ENCODE measurements at regions not wholly inside any gene's neighbourhood (a gene's known extent, or its start where the extent isn't known, plus 50 kb on each side); places are given as distances from the start of the nearest gene placed in this dataset.

GRCh38 chr13:80577926-80578670 is 237.2 kb upstream of the SPRY2 start:
- Histone ChIP-seq H3K27me3 (replicated peaks in 1 of 2; ENCODE audit: control insufficient read depth in 2 of 2, extremely low read depth in 1 of 2, insufficient read depth in 2 of 2, low read length in 1 of 2) (no peaks in the 10 kb centered on the region), H3K36me3 (ENCODE audit: control insufficient read depth in 2 of 2, extremely low read depth in 1 of 2, insufficient read depth in 1 of 2, low read length in 1 of 2) (no peaks in the 10 kb centered on the region), H3K9me3 (no peaks in the 10 kb centered on the region), H3K4me3 (ENCODE audit: control insufficient read depth in 1 of 2, extremely low read depth in 1 of 2, low read length in 1 of 2) (no peak overlapping the region), H3K4me1 (ENCODE audit: control insufficient read depth in 1 of 2, extremely low read depth in 1 of 2, insufficient read depth in 2 of 2, low read length in 2 of 2) (no peaks in the 10 kb centered on the region), H3K27ac (ENCODE audit: low read length) (no peak overlapping the region)
- ChIA-PET POLR2A (no interaction called here), CTCF (no interaction called here)
- Mint-ChIP-seq H3K9me3 (peaks cover 7 to 23% (median 9%) of the 10 kb centered on the region in 3 donors), H3K27me3 (no peaks in the 10 kb centered on the region), H3K27ac (no peak overlapping the region), H3K4me3 (no peak overlapping the region), H3K36me3 (no peaks in the 10 kb centered on the region), H3K4me1 (no peaks in the 10 kb centered on the region)
- 78% methylated on average over 5 of the region's 10 CpGs for WGBS (ENCODE audit: insufficient coverage)
- DNase-seq (no peak), ATAC-seq (replicated peaks in 1 of 4) (no peak)

- Histone ChIP-seq H3K27me3 (replicated peaks in 1 of 2; ENCODE audit: control insufficient read depth in 2 of 2, extremely low read depth in 1 of 2, insufficient read depth in 2 of 2, low read length in 1 of 2) (no peaks in the 10 kb centered on the region), H3K36me3 (ENCODE audit: control insufficient read depth in 2 of 2, extremely low read depth in 1 of 2, insufficient read depth in 1 of 2, low read length in 1 of 2) (no peaks in the 10 kb centered on the region), H3K4me1 (ENCODE audit: control insufficient read depth in 1 of 2, extremely low read depth in 1 of 2, insufficient read depth in 2 of 2, low read length in 2 of 2) (no peaks in the 10 kb centered on the region), H3K9me3 (no peaks in the 10 kb centered on the region), H3K4me3 (ENCODE audit: control insufficient read depth in 1 of 2, extremely low read depth in 1 of 2, low read length in 1 of 2) (no peak overlapping the region), H3K27ac (ENCODE audit: low read length) (no peak overlapping the region)
- Mint-ChIP-seq H3K36me3 (no peaks in the 10 kb centered on the region), H3K4me3 (no peak overlapping the region), H3K27me3 (no peaks in the 10 kb centered on the region), H3K27ac (no peak overlapping the region), H3K9me3 (peaks cover 7 to 23% (median 9%) of the 10 kb centered on the region in 3 donors), H3K4me1 (no peaks in the 10 kb centered on the region)
- DNase-seq: no peak
- ChIA-PET CTCF (no interaction called here), POLR2A (no interaction called here)
- ATAC-seq (replicated peaks in 1 of 4): no peak
- WGBS (ENCODE audit: insufficient coverage): 0% methylated on average over 2 of the region's 5 CpGs
Observed at GRCh38 chr13:80577285-80577684, 236.4 kb upstream of the SPRY2 start.

- no peaks in the 10 kb centered on the region for H3K9me3 ChIP-seq
- no peak for ATAC-seq (replicated peaks in 1 of 4)
- H3K36me3 Mint-ChIP-seq: no peaks in the 10 kb centered on the region
- ChIA-PET POLR2A (no interaction called here), CTCF (no interaction called here)
- H3K4me1 ChIP-seq (ENCODE audit: control insufficient read depth in 1 of 2, extremely low read depth in 1 of 2, insufficient read depth in 2 of 2, low read length in 2 of 2): no peaks in the 10 kb centered on the region
- no peaks in the 10 kb centered on the region for H3K36me3 ChIP-seq (ENCODE audit: control insufficient read depth in 2 of 2, extremely low read depth in 1 of 2, insufficient read depth in 1 of 2, low read length in 1 of 2)
- no peak overlapping the region for H3K27ac ChIP-seq (ENCODE audit: low read length)
- DNase-seq: no peak
- WGBS (ENCODE audit: insufficient coverage): no CpG with 5 or more reads among the region's 6 CpGs
- no peak overlapping the region for H3K4me3 Mint-ChIP-seq
- no peak overlapping the region for H3K27ac Mint-ChIP-seq
- peaks cover 2 to 11% (median 3%) of the 10 kb centered on the region in 3 donors for H3K9me3 Mint-ChIP-seq
- H3K4me3 ChIP-seq (ENCODE audit: control insufficient read depth in 1 of 2, extremely low read depth in 1 of 2, low read length in 1 of 2): no peak overlapping the region
- H3K4me1 Mint-ChIP-seq: no peaks in the 10 kb centered on the region
- H3K27me3 ChIP-seq (replicated peaks in 1 of 2; ENCODE audit: control insufficient read depth in 2 of 2, extremely low read depth in 1 of 2, insufficient read depth in 2 of 2, low read length in 1 of 2): no peaks in the 10 kb centered on the region
- H3K27me3 Mint-ChIP-seq: peaks cover 0 to 3% of the 10 kb centered on the region in 2 donors
Observed at GRCh38 chr13:80574113-80574850, 233.4 kb upstream of the SPRY2 start.

GRCh38 chr13:80572923-80573316 is 232.0 kb upstream of the SPRY2 start:
- Histone ChIP-seq H3K4me3 (ENCODE audit: control insufficient read depth in 1 of 2, extremely low read depth in 1 of 2, low read length in 1 of 2) (no peak overlapping the region), H3K27ac (ENCODE audit: low read length) (no peak overlapping the region), H3K27me3 (replicated peaks in 1 of 2; ENCODE audit: control insufficient read depth in 2 of 2, extremely low read depth in 1 of 2, insufficient read depth in 2 of 2, low read length in 1 of 2) (no peaks in the 10 kb centered on the region), H3K9me3 (no peaks in the 10 kb centered on the region), H3K4me1 (ENCODE audit: control insufficient read depth in 1 of 2, extremely low read depth in 1 of 2, insufficient read depth in 2 of 2, low read length in 2 of 2) (no peaks in the 10 kb centered on the region), H3K36me3 (ENCODE audit: control insufficient read depth in 2 of 2, extremely low read depth in 1 of 2, insufficient read depth in 1 of 2, low read length in 1 of 2) (no peaks in the 10 kb centered on the region)
- Mint-ChIP-seq H3K27me3 (peaks cover 0 to 3% of the 10 kb centered on the region in 2 donors), H3K4me3 (no peak overlapping the region), H3K4me1 (no peaks in the 10 kb centered on the region), H3K27ac (no peak overlapping the region), H3K36me3 (no peaks in the 10 kb centered on the region), H3K9me3 (peaks cover 0 to 4% (median 0%) of the 10 kb centered on the region in 3 donors)
- ChIA-PET CTCF (no interaction called here), POLR2A (no interaction called here)
- WGBS (ENCODE audit: insufficient coverage): 84% methylated on average over 4 of the region's 5 CpGs
- DNase-seq (no peak), ATAC-seq (replicated peaks in 1 of 4) (no peak)

GRCh38 chr13:80572308-80572922 is 231.5 kb upstream of the SPRY2 start:
- POLR2A ChIA-PET: no interaction called here

GRCh38 chr13:80571346-80572307 is 230.7 kb upstream of the SPRY2 start:
- no peak overlapping the region for H3K27ac ChIP-seq (ENCODE audit: low read length)
- WGBS (ENCODE audit: insufficient coverage): 96% methylated on average over 3 of the region's 4 CpGs
- no peaks in the 10 kb centered on the region for H3K36me3 ChIP-seq (ENCODE audit: control insufficient read depth in 2 of 2, extremely low read depth in 1 of 2, insufficient read depth in 1 of 2, low read length in 1 of 2)
- no peaks in the 10 kb centered on the region for H3K9me3 ChIP-seq
- no peak for DNase-seq
- no peaks in the 10 kb centered on the region for H3K27me3 ChIP-seq (replicated peaks in 1 of 2; ENCODE audit: control insufficient read depth in 2 of 2, extremely low read depth in 1 of 2, insufficient read depth in 2 of 2, low read length in 1 of 2)
- ATAC-seq (replicated peaks in 1 of 4): no peak
- no peak overlapping the region for H3K27ac Mint-ChIP-seq
- no peaks in the 10 kb centered on the region for H3K36me3 Mint-ChIP-seq
- no peaks in the 10 kb centered on the region for H3K4me1 ChIP-seq (ENCODE audit: control insufficient read depth in 1 of 2, extremely low read depth in 1 of 2, insufficient read depth in 2 of 2, low read length in 2 of 2)
- no peak overlapping the region for H3K4me3 Mint-ChIP-seq
- no peak overlapping the region for H3K4me3 ChIP-seq (ENCODE audit: control insufficient read depth in 1 of 2, extremely low read depth in 1 of 2, low read length in 1 of 2)
- H3K27me3 Mint-ChIP-seq: peaks cover 0 to 3% of the 10 kb centered on the region in 2 donors
- H3K9me3 Mint-ChIP-seq: peaks cover 0 to 4% (median 0%) of the 10 kb centered on the region in 3 donors
- POLR2A ChIA-PET: no interaction called here
- CTCF ChIA-PET: interaction anchor here in 1 of 2 donors (0.6 kb wide), 1 partner anchor 97 kb away, joined by 3 read pairs; no protein-coding TSS in a partner anchor
- no peaks in the 10 kb centered on the region for H3K4me1 Mint-ChIP-seq

More at GRCh38 chr13:80572308-80572922, 231.5 kb upstream of the SPRY2 start:
- Histone ChIP-seq H3K4me1 (ENCODE audit: control insufficient read depth in 1 of 2, extremely low read depth in 1 of 2, insufficient read depth in 2 of 2, low read length in 2 of 2) (no peaks in the 10 kb centered on the region), H3K27me3 (replicated peaks in 1 of 2; ENCODE audit: control insufficient read depth in 2 of 2, extremely low read depth in 1 of 2, insufficient read depth in 2 of 2, low read length in 1 of 2) (no peaks in the 10 kb centered on the region), H3K9me3 (no peaks in the 10 kb centered on the region), H3K4me3 (ENCODE audit: control insufficient read depth in 1 of 2, extremely low read depth in 1 of 2, low read length in 1 of 2) (no peak overlapping the region), H3K36me3 (ENCODE audit: control insufficient read depth in 2 of 2, extremely low read depth in 1 of 2, insufficient read depth in 1 of 2, low read length in 1 of 2) (no peaks in the 10 kb centered on the region), H3K27ac (ENCODE audit: low read length) (no peak overlapping the region)
- DNase-seq: no peak
- no peaks in the 10 kb centered on the region for H3K36me3 Mint-ChIP-seq
- H3K27me3 Mint-ChIP-seq: peaks cover 0 to 3% of the 10 kb centered on the region in 2 donors
- H3K4me1 Mint-ChIP-seq: no peaks in the 10 kb centered on the region
- ATAC-seq (replicated peaks in 1 of 4): no peak
- WGBS (ENCODE audit: insufficient coverage): no CpG with 5 or more reads among the region's 4 CpGs
- H3K4me3 Mint-ChIP-seq: no peak overlapping the region
- H3K27ac Mint-ChIP-seq: no peak overlapping the region
- peaks cover 0 to 4% (median 0%) of the 10 kb centered on the region in 3 donors for H3K9me3 Mint-ChIP-seq
- CTCF ChIA-PET: interaction anchor here in 1 of 2 donors (0.6 kb wide), 1 partner anchor 98 kb away, joined by 3 read pairs; no protein-coding TSS in a partner anchor
